K562 (cell line): ENCODE measurements at regions not wholly inside any gene's neighbourhood (a gene's known extent, or its start where the extent isn't known, plus 50 kb on each side); places are given as distances from the start of the nearest gene placed in this dataset.

ENCODE experiments used
- DMBX1 ChIP-seq: fragments of 250-450 bp; sonication (Bioruptor Pico); IDR thresholded peaks from 2 replicates; pipeline ENCODE4 v1.8.0; 2022; ENCODE audit warnings: inconsistent platforms, mild to moderate bottlenecking, moderate library complexity, borderline replicate concordance
- HDAC6 ChIP-seq: IDR thresholded peaks from 2 replicates; pipeline ENCODE4 v1.6.1; 2012; ENCODE audit warnings: low read depth, mild to moderate bottlenecking, control low read depth, inconsistent platforms, low read length, moderate library complexity
- IRF2 ChIP-seq: sonication (generic); formaldehyde crosslinking; IDR thresholded peaks from 2 replicates; pipeline ENCODE4 v1.8.1; 2022; ENCODE audit warnings: mild to moderate bottlenecking, missing genetic modification reagents
- KLF16 ChIP-seq: IDR thresholded peaks from 2 replicates; pipeline ENCODE4 v1.6.1; 2016; ENCODE audit warnings: antibody characterized with exemption
- MAFK ChIP-seq: IDR thresholded peaks from 2 replicates; pipeline ENCODE4 v1.6.1; 2011; ENCODE audit warnings: low read length, improper control_type of control experiment
- SMARCA5 ChIP-seq: fragments of 450-650 bp; IDR thresholded peaks from 2 replicates; pipeline ENCODE4 v1.6.1; 2016
- YBX1 ChIP-seq: fragments of 450-650 bp; IDR thresholded peaks from 2 replicates; pipeline ENCODE4 v1.7.1; 2016; ENCODE audit warnings: mild to moderate bottlenecking
- ZBTB17 ChIP-seq: fragments of 450-650 bp; formaldehyde crosslinking; IDR thresholded peaks from 2 replicates; pipeline ENCODE4 v1.4.0; 2020; ENCODE audit warnings: mild to moderate bottlenecking

DNA sequence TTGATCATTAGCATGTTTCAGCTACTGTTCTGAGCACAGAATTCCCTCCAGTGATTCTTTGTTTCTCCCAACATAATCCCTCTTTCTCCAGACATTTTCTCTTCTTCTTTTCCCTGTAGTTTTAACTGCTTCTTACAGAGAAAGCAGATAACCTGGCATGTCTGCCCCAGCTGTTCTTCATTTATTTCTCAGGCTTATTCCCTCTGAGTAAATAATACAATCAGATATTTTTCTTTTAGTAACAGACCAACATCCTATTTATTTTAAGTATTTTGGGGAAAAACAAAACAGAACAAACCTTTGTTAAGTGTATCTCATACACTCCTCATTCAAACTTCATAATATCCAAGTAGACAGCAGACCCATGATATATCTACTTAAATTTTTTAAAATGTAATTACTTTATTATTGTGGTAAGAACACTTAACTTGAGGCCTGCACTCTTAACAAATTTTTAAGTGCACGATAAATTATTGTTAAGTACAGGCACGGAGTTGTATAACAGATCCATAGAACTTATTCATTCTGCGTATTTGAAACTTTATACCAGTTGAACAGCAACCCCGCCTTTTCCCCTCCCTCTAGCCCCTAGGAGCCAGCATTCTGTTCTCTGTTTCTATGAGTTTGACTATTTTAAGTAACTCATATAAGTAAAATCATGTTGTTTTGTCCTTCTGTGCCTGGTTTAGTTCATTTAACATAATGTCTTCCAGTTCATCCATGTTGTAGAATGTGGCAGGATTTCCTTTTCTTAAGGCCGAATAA is 540.0 kb downstream of the LMO7 start:
- TF ChIP-seq MAFK (no peak), KLF16 (no peak), ZBTB17 (no peak), DMBX1 (CRISPR knock-in tag) (no peak), HDAC6 (no peak), SMARCA5 (no peak), YBX1 (no peak), IRF2 (no peak)
